ENCODE measurements at regions not wholly inside any gene's neighbourhood (a gene's known extent, or its start where the extent isn't known, plus 50 kb on each side); places are given as distances from the start of the nearest gene placed in this dataset.

DNA sequence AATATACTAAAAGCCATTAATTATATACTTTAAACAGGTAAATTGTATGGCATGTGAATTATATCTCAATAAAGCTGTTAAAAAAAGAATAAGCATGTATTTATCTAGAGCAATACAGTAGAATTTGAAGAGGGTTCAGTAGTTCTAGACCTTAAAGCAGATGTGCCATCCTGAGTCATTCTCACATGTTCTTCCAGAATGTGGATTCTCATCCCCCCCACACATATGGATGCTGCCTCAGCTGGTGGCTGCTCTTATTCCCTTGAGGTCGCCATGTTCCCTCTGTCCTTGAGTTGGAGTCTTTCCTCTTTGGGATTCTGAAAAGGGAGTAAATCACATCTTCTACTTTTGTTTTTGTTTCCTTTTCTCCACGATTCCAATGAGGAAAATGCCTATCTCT, 321.3 kb downstream of the AEBP2 start:
- no peaks in the 10 kb centered on the region for H3K27me3 ChIP-seq (ENCODE audit: control insufficient read depth, insufficient read depth, low read length)
- H3K4me2 ChIP-seq (ENCODE audit: extremely low read depth, insufficient read depth, low read length): no peak overlapping the region
- no peak overlapping the region for H3K9ac ChIP-seq (ENCODE audit: insufficient read depth, low read length)
- no peaks in the 10 kb centered on the region for H3K4me1 ChIP-seq (ENCODE audit: control insufficient read depth, extremely low read depth, insufficient read depth, low read length)
- H3K27ac ChIP-seq (ENCODE audit: insufficient read depth, low read length): no peak overlapping the region
- no peaks in the 10 kb centered on the region for H4K20me1 ChIP-seq (ENCODE audit: control insufficient read depth, extremely low read depth, insufficient read depth, low read length)
- H3K4me3 ChIP-seq (replicated peaks in 1 of 4; ENCODE audit: control extremely low read depth in 1 of 4, insufficient read depth in 1 of 4, low read depth in 3 of 4, low read length in 4 of 4): no peak overlapping the region
- no peak overlapping the region for H2AFZ ChIP-seq (ENCODE audit: low read length)
- H3K9me3 ChIP-seq (ENCODE audit: control insufficient read depth, insufficient read depth, low read depth, low read length): no peaks in the 10 kb centered on the region
- TF ChIP-seq, protein P1, sequence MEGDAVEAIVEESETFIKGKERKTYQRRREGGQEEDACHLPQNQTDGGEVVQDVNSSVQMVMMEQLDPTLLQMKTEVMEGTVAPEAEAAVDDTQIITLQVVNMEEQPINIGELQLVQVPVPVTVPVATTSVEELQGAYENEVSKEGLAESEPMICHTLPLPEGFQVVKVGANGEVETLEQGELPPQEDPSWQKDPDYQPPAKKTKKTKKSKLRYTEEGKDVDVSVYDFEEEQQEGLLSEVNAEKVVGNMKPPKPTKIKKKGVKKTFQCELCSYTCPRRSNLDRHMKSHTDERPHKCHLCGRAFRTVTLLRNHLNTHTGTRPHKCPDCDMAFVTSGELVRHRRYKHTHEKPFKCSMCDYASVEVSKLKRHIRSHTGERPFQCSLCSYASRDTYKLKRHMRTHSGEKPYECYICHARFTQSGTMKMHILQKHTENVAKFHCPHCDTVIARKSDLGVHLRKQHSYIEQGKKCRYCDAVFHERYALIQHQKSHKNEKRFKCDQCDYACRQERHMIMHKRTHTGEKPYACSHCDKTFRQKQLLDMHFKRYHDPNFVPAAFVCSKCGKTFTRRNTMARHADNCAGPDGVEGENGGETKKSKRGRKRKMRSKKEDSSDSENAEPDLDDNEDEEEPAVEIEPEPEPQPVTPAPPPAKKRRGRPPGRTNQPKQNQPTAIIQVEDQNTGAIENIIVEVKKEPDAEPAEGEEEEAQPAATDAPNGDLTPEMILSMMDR (conservative IDR thresholded peaks at IDR 0.05 in 1 of 2, IDR thresholded peaks at IDR 0.05 in 1 of 2; ENCODE audit: low read depth in 1 of 2, low read length in 2 of 2): no peak
- TF ChIP-seq EZH2 (IDR thresholded peaks at IDR 0.05; ENCODE audit: low read length, missing control alignments): no peak
- H3K79me2 ChIP-seq (ENCODE audit: control insufficient read depth, insufficient read depth, low read length): no peaks in the 10 kb centered on the region
- DNase-seq (ENCODE audit: low read depth in 2 of 2): no peak
- H3K36me3 ChIP-seq (ENCODE audit: control insufficient read depth, insufficient read depth, low read length): no peaks in the 10 kb centered on the region

DNA sequence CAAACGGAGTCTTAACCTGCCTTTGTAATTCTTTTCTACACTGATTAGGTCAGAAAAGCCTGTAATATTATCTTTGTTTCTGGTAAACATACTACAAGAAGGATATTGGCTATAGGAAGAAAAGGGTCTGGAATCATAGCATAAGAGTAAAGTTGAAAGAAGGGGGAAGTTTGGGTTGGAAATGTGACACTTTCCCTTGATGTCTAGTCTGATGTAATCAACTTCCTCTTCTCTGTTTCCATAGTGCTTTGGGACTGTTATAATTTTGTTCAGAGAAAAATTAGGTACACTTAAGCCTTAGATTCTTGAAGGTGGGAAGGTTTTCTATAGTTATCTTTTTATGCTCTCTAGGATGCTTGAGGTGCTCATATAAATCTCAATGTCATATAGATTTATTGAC, 322.2 kb downstream of the AEBP2 start:
- TF ChIP-seq EZH2 (IDR thresholded peaks at IDR 0.05; ENCODE audit: low read length, missing control alignments): no peak
- Histone ChIP-seq H3K4me2 (ENCODE audit: extremely low read depth, insufficient read depth, low read length) (no peak overlapping the region), H3K4me3 (replicated peaks in 1 of 4; ENCODE audit: control extremely low read depth in 1 of 4, insufficient read depth in 1 of 4, low read depth in 3 of 4, low read length in 4 of 4) (no peak overlapping the region), H3K36me3 (ENCODE audit: control insufficient read depth, insufficient read depth, low read length) (no peaks in the 10 kb centered on the region), H4K20me1 (ENCODE audit: control insufficient read depth, extremely low read depth, insufficient read depth, low read length) (no peaks in the 10 kb centered on the region), H2AFZ (ENCODE audit: low read length) (no peak overlapping the region), H3K27ac (ENCODE audit: insufficient read depth, low read length) (no peak overlapping the region), H3K79me2 (ENCODE audit: control insufficient read depth, insufficient read depth, low read length) (no peaks in the 10 kb centered on the region), H3K27me3 (ENCODE audit: control insufficient read depth, insufficient read depth, low read length) (no peaks in the 10 kb centered on the region), H3K4me1 (ENCODE audit: control insufficient read depth, extremely low read depth, insufficient read depth, low read length) (no peaks in the 10 kb centered on the region), H3K9me3 (ENCODE audit: control insufficient read depth, insufficient read depth, low read depth, low read length) (no peaks in the 10 kb centered on the region), H3K9ac (ENCODE audit: insufficient read depth, low read length) (no peak overlapping the region)
- no peak for DNase-seq (ENCODE audit: low read depth in 2 of 2)

DNA sequence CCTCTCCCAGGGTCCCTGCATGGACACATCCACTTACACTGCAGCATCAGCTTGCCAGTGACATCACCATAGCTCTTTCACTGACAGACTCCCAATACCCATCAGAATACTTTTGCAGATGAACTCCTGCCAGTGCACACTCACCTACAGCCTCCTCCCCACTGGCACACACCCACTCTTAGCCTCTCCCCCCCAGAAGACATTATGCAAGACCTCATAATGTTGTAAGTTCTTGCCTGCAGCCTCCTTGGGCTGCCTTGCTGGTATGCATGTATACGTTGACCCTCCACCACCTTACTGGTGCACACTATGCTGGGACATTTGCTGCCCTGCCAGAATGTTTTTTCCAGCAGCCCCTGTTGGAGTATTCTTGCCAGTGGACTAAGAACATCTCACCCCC, 324.2 kb downstream of the AEBP2 start:
- H2AFZ ChIP-seq (ENCODE audit: low read length): no peak overlapping the region
- DNase-seq (ENCODE audit: low read depth in 2 of 2): no peak
- H3K4me1 ChIP-seq (ENCODE audit: control insufficient read depth, extremely low read depth, insufficient read depth, low read length): no peaks in the 10 kb centered on the region
- H3K79me2 ChIP-seq (ENCODE audit: control insufficient read depth, insufficient read depth, low read length): no peaks in the 10 kb centered on the region
- no peak overlapping the region for H3K4me3 ChIP-seq (replicated peaks in 1 of 4; ENCODE audit: control extremely low read depth in 1 of 4, insufficient read depth in 1 of 4, low read depth in 3 of 4, low read length in 4 of 4)
- H3K27me3 ChIP-seq (ENCODE audit: control insufficient read depth, insufficient read depth, low read length): no peaks in the 10 kb centered on the region
- H3K9me3 ChIP-seq (ENCODE audit: control insufficient read depth, insufficient read depth, low read depth, low read length): no peaks in the 10 kb centered on the region
- H3K4me2 ChIP-seq (ENCODE audit: extremely low read depth, insufficient read depth, low read length): no peak overlapping the region
- TF ChIP-seq, protein P1 (conservative IDR thresholded peaks at IDR 0.05 in 1 of 2, IDR thresholded peaks at IDR 0.05 in 1 of 2; ENCODE audit: low read depth in 1 of 2, low read length in 2 of 2): no peak
- TF ChIP-seq EZH2 (IDR thresholded peaks at IDR 0.05; ENCODE audit: low read length, missing control alignments): no peak
- H3K9ac ChIP-seq (ENCODE audit: insufficient read depth, low read length): no peak overlapping the region
- H4K20me1 ChIP-seq (ENCODE audit: control insufficient read depth, extremely low read depth, insufficient read depth, low read length): no peaks in the 10 kb centered on the region
- H3K27ac ChIP-seq (ENCODE audit: insufficient read depth, low read length): no peak overlapping the region
- no peaks in the 10 kb centered on the region for H3K36me3 ChIP-seq (ENCODE audit: control insufficient read depth, insufficient read depth, low read length)

All from fibroblast of lung (primary cell).